ENCODE measurements at regions not wholly inside any gene's neighbourhood (a gene's known extent, or its start where the extent isn't known, plus 50 kb on each side); places are given as distances from the start of the nearest gene placed in this dataset.
"Not testable (repeated sequence)": the region's sequence is repeated elsewhere in the genome, so short reads cannot be mapped to it uniquely, and the experiment has no call there.

GRCh38 chr6:139879823-139880356, 505.4 kb upstream of the CITED2 start:
- Histone ChIP-seq H3K27me3 (no peaks in the 10 kb centered on the region), H3K9me3 (no peaks in the 10 kb centered on the region), H3K36me3 (no peaks in the 10 kb centered on the region), H3K4me1 (peaks cover 0 to 15% of the 10 kb centered on the region in 2 donors), H3K4me3 (no peak overlapping the region), H3K27ac (no peak overlapping the region)
- TF ChIP-seq CTCF (IDR thresholded peaks at IDR 0.05): no peak
- no peak for DNase-seq (ENCODE audit: low spot score)

DNA sequence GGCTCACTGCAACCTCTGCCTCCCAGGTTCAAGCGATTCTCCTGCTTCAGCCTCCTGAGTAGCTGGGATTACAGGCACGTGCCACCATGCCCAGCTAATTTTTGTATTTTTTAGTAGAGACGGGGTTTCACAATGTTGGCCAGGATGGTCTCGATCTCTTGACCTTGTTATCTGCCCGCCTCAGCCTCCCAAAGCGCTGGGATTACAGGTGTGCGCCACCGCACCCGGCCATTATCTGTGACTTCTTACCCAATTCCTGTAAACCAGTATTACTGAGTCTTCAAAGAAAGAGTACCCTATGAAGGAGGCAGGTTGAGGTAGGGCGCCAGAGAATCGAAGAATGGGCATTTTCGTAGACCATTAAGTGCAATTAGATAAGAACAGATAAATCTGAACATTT, 504.8 kb upstream of the CITED2 start:
- H3K4me3 ChIP-seq; H3K27ac ChIP-seq; H3K9me3 ChIP-seq; H3K27me3 ChIP-seq; H3K36me3 ChIP-seq; DNase-seq (ENCODE audit: low spot score): not testable (repeated sequence)
- H3K4me1 ChIP-seq: peaks cover 0 to 15% of the 10 kb centered on the region in 2 donors

DNA sequence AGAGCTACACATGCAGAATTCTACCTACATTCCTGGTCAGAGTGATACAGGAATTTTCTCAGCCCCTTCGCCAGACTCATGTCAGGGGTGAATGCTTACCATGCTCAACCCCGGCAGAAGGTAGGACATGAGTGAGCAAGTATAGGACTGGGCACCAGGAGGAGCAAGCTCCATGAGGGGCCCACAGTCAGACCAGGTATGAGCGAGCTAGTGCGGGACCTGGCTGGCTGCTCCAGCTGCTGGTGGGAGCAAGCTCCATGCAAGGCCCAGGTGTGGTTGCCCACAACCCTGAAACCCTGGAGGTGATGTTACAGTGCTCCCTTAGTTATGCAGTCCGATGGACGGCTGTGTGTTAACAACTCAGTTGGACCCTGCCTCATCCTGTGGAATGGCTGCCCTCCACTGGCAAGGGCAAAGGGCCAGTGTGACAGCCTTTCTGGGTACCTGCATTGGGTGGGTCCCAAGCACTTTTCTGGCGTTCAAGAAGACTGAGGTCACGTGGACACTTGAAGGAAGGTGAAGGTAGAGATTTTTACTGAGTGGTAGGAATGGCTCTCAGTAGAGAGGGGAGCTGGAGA, 503.5 kb upstream of the CITED2 start:
- H3K27me3 ChIP-seq: no peaks in the 10 kb centered on the region
- H3K4me3 ChIP-seq: no peak overlapping the region
- peaks cover 0 to 8% of the 10 kb centered on the region in 2 donors for H3K4me1 ChIP-seq
- H3K9me3 ChIP-seq: no peaks in the 10 kb centered on the region
- TF ChIP-seq CTCF (IDR thresholded peaks at IDR 0.05): no peak
- H3K27ac ChIP-seq: no peak overlapping the region
- H3K36me3 ChIP-seq: no peaks in the 10 kb centered on the region
- no peak for DNase-seq (ENCODE audit: low spot score)

DNA sequence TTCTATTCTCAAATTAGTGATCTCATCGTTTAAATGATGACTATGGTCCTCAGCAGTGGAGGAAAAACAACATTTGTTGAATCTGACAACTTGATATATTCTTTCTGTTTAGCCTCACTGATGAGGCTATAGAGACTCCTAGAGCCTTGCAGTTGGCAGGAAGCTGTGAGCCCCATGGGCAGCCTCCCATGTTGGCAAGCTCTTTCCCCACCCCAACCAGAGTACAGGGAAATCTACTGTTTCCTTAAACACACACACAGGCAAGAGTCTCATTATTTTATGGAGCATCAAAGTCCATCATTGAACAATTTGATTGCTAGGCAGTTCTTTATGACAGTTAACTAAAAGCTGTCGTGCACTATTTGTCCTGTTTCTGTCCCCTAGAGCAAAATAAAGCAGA, 498.2 kb upstream of the CITED2 start:
- DNase-seq (ENCODE audit: low spot score): no peak
- TF ChIP-seq CTCF (IDR thresholded peaks at IDR 0.05): no peak
- Histone ChIP-seq H3K27me3 (no peaks in the 10 kb centered on the region), H3K36me3 (no peaks in the 10 kb centered on the region), H3K27ac (no peak overlapping the region), H3K4me3 (no peak overlapping the region), H3K4me1 (no peaks in the 10 kb centered on the region), H3K9me3 (no peaks in the 10 kb centered on the region)

- H3K27ac ChIP-seq: no peak overlapping the region
- DNase-seq (ENCODE audit: low spot score): no peak
- H3K4me3 ChIP-seq: no peak overlapping the region
- H3K36me3 ChIP-seq: no peaks in the 10 kb centered on the region
- H3K9me3 ChIP-seq: no peaks in the 10 kb centered on the region
- H3K4me1 ChIP-seq: no peaks in the 10 kb centered on the region
- no peaks in the 10 kb centered on the region for H3K27me3 ChIP-seq
- TF ChIP-seq CTCF (IDR thresholded peaks at IDR 0.05): no peak
Measured at GRCh38 chr6:139871803-139872510, 497.5 kb upstream of the CITED2 start.

GRCh38 chr6:139871165-139871710, 496.8 kb upstream of the CITED2 start:
- no peaks in the 10 kb centered on the region for H3K27me3 ChIP-seq
- H3K9me3 ChIP-seq: no peaks in the 10 kb centered on the region
- no peak for TF ChIP-seq CTCF (IDR thresholded peaks at IDR 0.05)
- DNase-seq (ENCODE audit: low spot score): no peak
- no peaks in the 10 kb centered on the region for H3K36me3 ChIP-seq
- no peak overlapping the region for H3K27ac ChIP-seq
- H3K4me1 ChIP-seq: no peaks in the 10 kb centered on the region
- H3K4me3 ChIP-seq: no peak overlapping the region

Data from right atrium auricular region (tissue), 2 donors.